ENCODE measurements at regions not wholly inside any gene's neighbourhood (a gene's known extent, or its start where the extent isn't known, plus 50 kb on each side); places are given as distances from the start of the nearest gene placed in this dataset.
"Not testable (repeated sequence)": the region's sequence is repeated elsewhere in the genome, so short reads cannot be mapped to it uniquely, and the experiment has no call there.

DNA sequence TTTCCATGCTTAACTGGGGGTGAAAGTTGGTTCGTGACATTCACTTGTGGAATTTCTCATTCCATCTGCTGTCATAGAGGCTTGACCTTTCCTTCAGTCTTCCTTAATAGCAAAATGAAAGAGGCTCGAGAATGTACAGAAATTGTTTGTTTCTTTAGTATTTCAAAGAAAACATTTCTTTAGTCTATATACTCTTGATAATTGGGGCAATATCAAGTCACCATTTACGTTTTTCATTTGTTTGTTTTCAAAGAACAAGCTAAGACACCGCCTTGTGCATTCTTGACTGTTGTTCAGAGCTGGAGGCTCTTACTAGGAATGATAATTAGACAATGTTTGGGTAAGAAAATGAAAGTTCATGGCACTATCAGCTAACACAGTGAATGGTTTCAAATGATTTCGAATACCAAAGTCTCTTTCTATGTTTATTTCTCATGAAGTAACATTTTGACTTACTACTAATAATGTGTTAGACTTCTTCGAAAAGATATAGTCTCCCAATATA is 835.4 kb downstream of the SEMA5A start:
- DNase-seq (ENCODE audit: low read depth) = no peak

DNA sequence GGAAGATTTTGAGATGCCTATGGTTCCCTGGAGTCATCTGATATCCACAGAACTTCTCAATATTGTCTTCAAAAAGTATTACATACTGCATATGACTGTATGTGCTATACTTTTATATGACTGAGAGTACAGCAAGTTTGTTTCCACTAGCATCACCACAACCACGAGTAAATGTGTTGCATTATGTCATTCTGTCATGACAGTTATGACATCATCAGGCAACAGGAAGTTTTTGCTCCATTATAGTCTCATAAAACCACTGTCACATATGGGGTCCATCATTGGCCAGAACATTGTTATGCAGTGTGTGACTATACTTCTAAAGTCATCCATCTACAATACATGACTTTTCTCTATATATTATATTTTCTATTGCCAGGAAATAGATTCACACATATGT is 831.7 kb downstream of the SEMA5A start:
- no peak for DNase-seq (ENCODE audit: low read depth)

DNA sequence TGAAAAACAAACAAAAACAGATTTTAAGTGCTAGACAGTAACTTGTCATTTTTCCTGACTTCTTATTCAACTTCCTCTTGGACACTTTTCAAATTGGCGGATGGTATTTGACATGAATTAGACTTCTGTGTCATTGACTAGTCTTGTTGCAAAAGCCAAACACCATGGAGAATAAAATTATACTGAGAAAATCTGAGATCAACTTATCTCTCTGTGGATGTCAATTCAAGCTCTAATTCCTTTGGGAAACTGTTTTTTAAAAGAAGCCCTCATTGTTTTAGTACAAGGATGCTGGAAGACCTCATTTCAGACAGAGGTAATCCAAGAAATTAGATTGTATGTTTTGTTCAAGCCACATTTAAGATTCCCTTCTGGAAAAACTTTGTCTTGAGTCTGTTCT is 831.0 kb downstream of the SEMA5A start:
- no peak for DNase-seq (ENCODE audit: low read depth)

DNA sequence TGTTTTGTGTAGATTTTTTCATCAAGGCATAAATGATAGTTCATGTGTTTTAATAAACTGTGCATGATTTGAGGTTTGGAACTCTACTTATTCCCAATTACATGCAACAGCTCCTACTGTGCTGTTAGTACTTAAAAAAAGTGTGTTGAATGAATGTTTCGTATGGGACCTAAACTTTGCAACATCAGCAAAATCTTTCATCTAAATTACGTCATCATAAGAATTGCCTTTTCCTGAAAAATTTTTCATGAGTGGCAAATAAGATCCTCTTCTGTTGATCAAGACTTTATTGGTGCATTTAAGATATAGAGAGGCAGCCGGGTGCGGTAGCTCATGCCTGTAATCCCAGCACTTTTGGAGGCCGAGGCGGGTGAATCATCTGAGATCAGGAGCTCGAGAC is 826.1 kb downstream of the SEMA5A start:
- no peak for DNase-seq (ENCODE audit: low read depth)

DNA sequence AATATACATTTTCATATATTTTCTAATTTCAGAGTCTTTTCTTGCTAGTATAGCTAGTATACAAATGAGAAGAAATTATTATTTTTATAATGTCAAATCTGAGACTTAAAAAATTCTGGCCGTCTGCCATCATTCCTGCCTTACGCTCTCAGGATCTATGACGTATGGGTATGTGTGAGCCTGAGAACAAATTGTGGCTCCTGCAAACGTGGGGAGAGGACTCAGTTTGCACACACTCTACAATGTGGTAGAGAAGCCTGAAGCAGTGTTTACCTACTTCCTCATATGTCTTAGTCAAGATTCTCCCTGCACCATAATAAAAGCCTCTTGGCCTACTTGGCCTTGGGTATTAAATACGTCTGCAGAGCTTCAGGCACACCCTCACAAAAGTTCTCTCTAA is 825.4 kb downstream of the SEMA5A start:
- no peak for DNase-seq (ENCODE audit: low read depth)

DNA sequence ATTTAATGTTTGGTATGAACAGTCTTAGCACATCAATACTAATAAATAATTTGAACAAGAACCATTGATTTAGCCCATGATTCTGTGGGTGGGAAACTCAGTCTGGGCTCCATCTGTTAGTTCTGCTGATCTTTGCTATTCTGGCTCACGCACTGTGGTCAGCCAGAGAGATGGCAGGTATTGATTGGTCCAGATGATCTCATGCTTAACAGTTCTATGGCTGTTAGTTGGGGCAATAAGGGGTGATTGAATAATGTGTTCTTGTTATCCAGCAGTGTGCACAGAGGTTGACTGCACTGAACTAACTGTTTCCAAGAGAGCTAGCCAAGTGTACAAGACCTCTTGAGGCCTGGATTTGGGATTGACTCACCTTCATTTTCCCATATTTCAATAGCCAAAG is 824.3 kb downstream of the SEMA5A start:
- no peak for DNase-seq (ENCODE audit: low read depth)

DNA sequence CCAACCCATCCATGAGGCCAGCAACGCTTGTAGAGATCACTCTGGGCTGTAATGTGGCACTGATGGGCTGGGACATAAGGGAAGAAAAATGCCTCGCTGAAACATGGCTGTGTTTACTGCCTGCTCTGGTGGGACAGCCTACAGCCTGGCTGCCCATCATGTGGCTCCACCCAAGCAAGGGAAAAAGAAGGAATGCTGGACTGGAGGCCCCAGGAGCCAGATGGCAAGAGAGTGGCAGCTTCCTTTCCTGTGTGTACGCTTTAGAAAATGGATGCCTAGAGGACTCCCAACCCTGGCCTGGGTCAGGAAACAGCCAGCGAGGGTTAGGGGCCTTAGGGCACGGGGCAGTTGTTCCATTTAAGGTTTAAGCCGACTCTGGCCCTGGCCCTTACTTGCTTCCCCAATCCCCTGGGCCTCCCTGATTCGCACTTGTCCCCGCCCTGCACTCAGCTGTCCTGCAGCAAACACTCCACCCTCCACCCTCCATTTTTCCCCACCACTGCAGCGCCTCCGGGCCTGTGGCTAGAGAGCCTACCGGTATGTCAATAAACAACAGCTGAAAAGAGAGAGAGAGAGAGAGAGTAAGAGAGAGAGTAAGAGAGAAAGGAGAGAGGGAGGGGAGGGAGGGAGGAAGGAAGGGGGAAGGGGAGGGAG is 819.4 kb downstream of the SEMA5A start:
- DNase-seq (ENCODE audit: low read depth) = no peak

DNA sequence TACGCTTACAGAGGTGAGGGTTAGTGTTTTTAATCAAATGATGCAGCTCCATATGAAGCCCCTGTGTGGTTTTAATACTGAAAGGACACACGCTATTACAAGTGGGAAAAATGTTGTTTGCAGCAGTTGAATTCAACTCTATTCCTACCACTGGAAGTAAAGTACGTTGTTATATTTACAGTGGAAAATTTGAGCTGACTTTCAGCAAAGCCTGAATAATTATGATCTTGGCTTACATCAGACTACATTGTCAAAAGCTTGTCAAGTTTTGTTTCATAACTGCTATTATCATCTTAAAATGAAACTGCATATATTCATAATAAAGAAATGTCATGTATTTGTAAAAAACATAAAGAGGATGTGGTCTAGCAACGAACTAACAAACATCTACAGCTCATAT is 818.5 kb downstream of the SEMA5A start:
- no peak for DNase-seq (ENCODE audit: low read depth)

DNA sequence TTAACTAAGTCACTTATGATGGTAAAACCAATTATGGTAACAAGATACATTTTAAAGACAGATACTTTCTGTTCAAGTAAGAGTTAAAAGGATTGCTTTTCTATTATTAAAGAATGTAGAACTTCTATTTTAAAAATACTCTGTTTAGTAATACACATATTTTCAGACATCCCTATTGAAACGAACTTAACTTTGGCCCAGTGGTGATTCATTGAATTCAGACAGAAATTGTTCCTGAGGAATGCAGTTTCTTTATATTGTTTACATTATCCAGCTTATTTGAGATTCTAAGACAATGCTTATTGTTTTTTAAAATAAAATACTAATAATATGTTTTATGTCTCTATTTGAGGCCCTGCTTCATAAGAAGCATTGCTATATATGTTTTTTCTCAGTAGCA is 816.4 kb downstream of the SEMA5A start:
- DNase-seq (ENCODE audit: low read depth) = no peak

DNA sequence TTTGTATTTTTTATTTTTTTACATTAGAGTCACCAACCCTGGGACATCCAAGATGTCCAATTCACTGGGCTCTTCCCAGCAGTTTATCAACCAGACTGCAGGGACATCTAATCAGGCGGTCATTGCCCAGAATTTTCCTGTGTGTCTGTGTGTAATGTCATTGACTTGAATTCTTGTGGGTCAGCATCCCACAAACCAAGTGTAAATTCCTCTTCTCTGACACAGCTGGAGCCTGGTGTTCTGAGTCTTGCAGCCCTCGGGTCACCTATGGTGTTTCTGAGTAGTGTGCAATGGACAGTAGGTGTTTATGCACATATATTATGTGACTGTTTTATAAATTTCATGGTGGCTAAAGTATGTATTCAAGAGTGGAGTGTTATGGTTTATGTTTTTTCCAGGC is 815.7 kb downstream of the SEMA5A start:
- no peak for DNase-seq (ENCODE audit: low read depth)

DNA sequence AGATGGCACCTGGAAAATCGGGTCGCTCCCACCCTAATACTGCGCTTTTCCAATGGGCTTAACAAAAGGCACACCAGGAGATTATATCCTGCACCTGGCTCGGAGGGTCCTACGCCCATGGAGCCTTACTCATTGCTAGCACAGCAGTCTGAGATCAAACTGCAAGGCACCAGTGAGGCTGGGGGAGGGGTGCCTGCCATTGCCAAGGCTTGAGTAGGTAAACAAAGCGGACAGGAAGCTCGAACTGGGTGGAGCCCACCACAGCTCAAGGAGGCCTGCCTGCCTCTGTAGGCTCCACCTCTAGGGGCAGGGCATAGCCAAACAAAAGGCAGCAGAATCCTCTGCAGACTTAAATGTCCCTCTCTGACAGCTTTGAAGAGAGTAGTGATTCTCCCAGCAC is 814.8 kb downstream of the SEMA5A start:
- DNase-seq (ENCODE audit: low read depth) = not testable (repeated sequence)

DNA sequence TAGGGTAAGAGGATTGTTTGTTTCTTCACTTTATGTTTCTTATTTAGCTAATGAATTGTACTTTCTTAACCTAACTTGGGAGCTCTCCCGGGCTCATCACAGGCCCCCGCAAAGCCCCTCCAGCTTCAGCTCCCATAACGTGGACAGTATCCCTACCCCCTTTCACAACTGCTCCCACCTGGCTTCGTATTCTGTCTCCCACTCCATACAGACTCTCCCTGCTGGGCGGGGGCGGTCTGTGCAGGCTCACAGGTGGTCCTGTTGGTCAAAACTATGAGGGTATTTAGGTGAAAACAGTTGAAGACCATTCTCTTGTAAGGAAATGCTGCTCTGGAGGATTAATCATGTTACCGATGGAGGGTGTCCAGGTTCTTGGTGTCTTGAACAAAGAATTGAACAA is 805.3 kb downstream of the SEMA5A start:
- no peak for DNase-seq (ENCODE audit: low read depth)

DNA sequence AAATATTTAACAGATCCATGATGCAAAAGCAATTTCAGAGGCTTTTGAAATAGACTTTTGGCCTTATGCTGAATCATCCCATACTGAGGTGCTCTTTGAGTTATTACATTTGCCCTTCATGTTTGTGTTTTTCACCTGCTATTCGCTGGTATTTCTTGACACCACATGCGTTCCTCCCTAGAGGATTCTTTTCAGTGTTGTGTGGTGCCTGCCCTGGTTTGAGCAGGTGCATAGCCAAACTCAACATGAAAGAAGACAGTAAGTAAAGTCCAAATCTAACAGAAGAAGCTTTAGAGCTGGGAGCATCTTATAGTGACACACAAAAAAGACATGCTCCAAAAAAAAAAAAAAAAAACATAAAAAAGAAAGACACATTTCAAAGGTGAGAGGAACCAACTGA is 796.3 kb downstream of the SEMA5A start:
- no peak for DNase-seq (ENCODE audit: low read depth)

DNA sequence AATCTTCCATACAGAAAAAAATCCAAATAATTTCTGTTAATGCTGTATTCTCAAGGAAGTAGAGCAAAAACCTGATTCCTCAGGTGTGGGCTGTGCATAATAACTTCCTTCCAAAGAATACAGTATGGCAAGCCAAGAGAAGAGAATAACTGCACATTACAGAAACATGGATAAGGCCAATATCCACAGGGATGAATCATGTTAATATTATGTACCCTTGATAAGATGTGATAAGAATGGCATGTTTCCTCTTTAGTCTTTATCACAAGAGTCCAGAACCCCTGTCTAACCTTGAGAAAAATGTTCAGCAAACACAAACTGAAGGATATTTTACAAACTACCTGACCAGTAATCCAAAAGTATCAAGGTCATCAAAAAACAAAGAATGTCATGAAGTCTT is 795.8 kb downstream of the SEMA5A start:
- DNase-seq (ENCODE audit: low read depth) = no peak

DNA sequence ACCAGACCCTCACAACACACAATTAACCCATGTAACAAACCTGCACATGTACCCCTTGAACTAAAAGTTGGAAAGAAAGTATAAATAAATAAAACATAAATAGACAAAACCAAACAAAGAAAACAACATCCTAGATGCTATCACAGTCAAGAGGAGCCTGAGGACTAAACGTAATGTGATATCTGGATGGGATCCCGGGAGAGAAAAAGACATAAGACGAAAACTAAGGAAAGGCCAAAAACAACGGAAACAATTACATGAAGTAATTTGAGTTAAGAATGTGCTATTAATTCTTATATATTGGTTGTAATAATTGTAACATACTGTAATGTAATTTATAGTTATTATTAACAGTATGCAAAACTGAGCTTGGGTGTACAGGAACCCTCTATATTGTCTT is 793.9 kb downstream of the SEMA5A start:
- peak; percentile 66 for DNase-seq (ENCODE audit: low read depth)

DNA sequence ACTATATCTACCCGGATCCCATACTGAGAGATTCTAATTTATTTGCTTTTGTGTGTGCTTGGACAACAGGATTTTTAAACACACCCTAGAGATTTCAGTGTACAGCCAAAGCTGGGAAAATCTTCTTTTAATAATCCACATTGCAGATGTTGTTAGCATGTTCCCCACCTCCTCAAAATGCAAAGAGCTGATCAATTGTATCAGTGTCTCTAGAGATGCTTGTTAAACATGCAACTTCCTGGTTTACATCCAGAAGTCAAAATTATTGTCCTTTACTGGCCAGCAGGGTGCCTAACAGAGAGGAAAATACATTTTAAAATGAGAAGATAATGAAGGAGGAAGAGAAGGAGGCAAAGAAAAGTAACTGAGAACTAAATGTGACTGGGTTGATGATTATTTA is 793.3 kb downstream of the SEMA5A start:
- DNase-seq (ENCODE audit: low read depth) = peak; percentile 82

DNA sequence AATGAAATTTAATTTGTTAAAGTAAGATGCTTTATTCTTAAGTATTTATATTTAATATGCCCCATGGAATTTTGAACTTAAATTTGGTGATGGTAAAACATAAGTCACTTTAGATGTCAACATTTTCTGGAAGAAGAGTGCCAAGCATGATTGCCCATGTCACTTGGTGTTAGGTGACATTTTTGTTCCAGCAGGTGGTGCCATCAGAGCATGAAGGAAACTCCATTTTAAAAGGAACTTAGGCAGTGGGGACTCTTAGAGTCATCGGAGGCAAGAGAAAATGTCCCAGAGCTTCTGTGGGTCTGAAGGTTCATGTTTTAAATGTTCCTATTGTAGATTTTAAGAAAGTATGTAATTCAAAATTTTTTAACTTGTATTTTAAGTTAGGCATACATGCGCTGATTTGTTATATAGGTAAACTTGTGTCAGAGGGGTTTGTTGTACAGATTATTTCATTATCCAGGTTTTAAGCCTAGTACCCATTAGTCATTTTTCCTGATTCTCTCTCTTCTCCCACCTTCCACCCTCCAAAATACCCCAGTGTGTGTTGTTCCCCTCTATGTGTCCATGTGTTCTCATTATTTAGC is 789.3 kb downstream of the SEMA5A start:
- no peak for DNase-seq (ENCODE audit: low read depth)

DNA sequence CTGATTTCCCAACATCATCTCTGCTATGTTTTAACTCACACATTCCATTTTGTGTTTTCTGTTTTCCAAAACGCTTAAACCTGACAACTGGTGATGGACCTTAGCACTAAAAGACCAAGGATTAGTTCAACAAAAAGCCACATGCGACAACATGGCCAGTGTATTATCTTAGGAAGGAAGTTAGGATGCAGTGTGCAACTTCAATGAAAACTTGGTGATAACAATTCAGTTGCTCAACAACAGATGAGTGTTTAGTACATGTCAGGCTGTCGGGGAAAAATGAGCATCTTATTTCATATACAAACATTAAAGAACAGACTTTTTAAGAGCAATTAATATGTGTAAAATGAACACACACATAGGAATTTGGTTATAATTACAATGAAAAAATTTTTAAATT is 780.0 kb downstream of the SEMA5A start:
- no peak for DNase-seq (ENCODE audit: low read depth)

DNA sequence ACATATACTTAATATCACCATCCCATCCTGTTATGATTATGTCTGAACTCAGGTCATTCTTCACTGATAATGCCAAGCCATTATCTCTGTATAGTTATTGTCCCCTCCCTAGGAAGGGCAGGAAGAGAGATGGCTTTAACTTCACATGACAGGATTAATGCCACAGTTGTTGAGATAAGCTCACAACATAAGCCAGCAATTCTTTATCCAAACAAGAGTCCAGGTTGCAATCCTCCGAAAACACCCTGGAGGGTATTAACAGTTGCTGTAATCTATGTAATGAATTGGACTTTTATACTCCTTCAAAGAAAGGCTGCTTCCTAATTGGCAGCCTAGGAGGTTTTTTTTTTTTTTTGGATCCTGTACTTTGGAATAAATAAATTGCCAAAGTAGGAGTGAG is 779.4 kb downstream of the SEMA5A start:
- DNase-seq (ENCODE audit: low read depth) = no peak

DNA sequence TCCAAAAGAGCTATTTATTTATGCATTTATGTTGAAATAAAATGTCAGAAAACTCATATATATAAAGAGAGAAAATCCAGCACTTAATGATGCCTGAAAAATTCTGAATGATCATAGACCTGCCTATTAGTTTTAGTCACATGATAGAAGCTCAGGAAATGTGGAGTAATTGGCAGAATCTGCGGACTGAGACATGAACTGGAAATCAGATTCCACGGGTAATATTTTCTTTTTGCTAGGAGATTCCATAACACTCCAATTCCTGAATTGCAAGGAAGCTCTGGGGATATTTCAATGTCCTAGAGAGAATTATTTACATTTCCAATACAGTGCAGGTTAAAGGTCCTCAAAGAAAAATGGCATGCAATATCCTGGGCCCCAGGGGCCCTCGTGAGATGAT is 778.8 kb downstream of the SEMA5A start:
- DNase-seq (ENCODE audit: low read depth) = peak; percentile 19

DNA sequence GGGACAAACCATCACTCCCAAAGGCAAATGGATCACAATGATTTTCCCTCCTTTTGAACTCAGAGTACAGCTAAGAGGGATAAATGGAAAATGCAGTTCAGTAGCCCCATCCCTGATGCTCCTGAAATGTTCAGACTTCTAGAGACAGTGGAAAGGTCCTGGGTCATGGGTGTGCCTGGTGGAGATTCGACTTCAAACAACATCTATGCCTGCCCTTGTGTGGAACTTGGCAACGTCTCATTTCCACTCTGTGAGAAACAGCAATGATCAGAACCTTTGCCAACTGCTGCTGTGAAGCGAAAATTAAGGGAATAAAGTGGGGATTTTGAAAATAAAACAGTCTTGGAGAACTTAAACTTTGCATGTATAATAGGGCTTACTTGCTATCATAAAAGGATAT is 778.1 kb downstream of the SEMA5A start:
- no peak for DNase-seq (ENCODE audit: low read depth)

DNA sequence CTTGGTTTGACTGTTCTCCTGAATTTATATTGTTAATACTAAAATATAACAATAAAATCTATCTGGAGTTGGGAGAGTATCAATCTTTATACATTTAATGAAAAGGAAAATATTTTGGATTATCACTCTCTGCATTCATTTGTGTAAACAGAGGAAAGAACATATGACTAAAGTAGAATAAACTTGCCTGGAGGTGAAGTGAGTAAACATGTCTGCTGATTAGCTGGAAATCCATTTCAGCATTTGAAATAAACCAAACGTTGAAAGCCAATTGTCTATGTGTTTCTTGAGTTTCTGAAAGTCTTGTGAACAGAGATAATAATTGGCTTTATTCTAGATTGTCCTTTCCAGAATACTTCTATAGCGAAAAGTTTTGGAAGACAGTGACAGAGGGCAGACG is 776.2 kb downstream of the SEMA5A start:
- DNase-seq (ENCODE audit: low read depth) = no peak

DNA sequence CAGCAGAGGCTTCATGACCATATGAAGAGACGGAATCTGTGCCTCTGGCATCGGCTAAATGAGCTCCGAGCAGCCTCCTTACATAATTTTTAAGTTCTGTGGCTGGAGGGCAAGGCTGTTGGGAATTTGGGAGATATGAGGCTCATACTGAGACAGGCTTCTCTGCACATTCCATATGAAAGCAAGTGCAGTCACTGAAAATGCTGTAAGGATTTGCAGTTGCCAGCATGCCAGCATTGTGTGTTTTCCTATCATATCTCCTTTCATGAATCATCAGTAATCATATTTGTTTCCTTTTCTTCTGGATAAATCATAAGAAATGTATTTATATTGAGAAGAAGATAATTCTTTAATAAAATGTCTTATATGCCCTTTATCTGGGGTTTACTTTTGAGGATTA is 775.4 kb downstream of the SEMA5A start:
- no peak for DNase-seq (ENCODE audit: low read depth)

DNA sequence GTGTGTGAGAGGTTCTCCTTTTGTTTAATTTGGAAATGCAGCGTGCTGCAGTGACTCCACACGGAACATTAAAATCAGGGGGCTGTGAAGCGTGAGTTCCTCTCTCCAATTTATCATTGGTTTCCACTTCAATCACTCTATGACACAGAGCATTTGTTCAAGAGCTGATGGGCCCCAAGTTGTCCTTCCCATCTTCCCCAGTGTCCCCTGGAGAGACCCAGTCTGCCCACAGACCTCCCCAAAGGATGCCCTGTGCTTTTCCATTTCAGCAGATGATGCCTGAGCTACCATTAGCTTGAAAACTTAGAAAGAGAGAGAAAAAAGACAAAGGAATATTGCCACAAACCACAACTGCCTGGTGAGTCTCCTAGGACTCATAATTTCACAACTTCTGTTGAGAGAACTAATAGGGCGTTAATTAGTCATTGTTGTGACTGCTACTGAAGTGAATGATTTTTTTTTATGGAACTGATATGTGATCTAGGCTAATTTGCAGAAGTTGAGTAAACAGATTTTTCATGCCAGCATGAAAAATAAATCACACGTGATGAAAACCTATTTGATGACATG is 772.7 kb downstream of the SEMA5A start:
- no peak for DNase-seq (ENCODE audit: low read depth)
